Ovary (tissue), 3 donors: ENCODE measurements at regions not wholly inside any gene's neighbourhood (a gene's known extent, or its start where the extent isn't known, plus 50 kb on each side); places are given as distances from the start of the nearest gene placed in this dataset.

Experiments used
- CTCF ChIP-seq, 3 donors: fragments of 450-650 bp in 2 of 3; fragments of 200-600 bp in 1 of 3; IDR thresholded peaks; one replicate each; pipeline versions ENCODE4 v1.5.1 to v1.8.0; 2016 to 2022; ENCODE audit warnings: antibody characterized with exemption in 3 of 3, mild to moderate bottlenecking in 1 of 3
- POLR2A ChIP-seq: fragments of 450-650 bp; IDR thresholded peaks from one replicate; pipeline ENCODE4 v1.6.1; 2017; ENCODE audit warnings: antibody characterized with exemption, mild to moderate bottlenecking, moderate library complexity
- donor health status: DM: no; HTN: no; CAD: no.

GRCh38 chr5:123282444-123282843 lies 140.8 kb downstream of the CEP120 start:
- TF ChIP-seq CTCF (IDR thresholded peaks at IDR 0.05), result no peak
- TF ChIP-seq POLR2A, result no peak
